ENCODE measurements at regions not wholly inside any gene's neighbourhood (a gene's known extent, or its start where the extent isn't known, plus 50 kb on each side); places are given as distances from the start of the nearest gene placed in this dataset.

DNA sequence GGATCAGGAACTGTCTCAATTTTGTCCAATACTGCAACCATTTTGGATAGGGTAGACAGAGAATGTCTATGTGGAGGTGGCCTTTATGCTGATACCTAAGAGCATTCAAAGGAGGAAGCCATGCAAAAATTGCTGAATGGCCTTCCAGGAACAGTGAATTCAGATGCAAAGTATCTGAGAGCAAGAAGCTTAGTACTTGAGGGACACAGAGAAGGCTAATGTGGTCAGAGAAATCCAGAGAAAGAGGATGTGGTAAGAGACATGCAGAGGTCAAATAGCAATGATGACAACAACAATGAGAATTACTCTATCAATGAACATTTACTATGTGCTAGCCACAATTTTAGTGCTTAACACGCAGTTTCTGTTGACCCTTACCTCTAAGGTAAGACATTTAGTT, 785.6 kb upstream of the KLHL1 start:
- no peak overlapping the region for H3K4me3 ChIP-seq
- intact Hi-C loops (cut with DNase I), result no loop called here
- H3K9me3 ChIP-seq, result no peaks in the 10 kb centered on the region
- H3K4me1 ChIP-seq, result no peaks in the 10 kb centered on the region
- TF ChIP-seq, protein P1, sequence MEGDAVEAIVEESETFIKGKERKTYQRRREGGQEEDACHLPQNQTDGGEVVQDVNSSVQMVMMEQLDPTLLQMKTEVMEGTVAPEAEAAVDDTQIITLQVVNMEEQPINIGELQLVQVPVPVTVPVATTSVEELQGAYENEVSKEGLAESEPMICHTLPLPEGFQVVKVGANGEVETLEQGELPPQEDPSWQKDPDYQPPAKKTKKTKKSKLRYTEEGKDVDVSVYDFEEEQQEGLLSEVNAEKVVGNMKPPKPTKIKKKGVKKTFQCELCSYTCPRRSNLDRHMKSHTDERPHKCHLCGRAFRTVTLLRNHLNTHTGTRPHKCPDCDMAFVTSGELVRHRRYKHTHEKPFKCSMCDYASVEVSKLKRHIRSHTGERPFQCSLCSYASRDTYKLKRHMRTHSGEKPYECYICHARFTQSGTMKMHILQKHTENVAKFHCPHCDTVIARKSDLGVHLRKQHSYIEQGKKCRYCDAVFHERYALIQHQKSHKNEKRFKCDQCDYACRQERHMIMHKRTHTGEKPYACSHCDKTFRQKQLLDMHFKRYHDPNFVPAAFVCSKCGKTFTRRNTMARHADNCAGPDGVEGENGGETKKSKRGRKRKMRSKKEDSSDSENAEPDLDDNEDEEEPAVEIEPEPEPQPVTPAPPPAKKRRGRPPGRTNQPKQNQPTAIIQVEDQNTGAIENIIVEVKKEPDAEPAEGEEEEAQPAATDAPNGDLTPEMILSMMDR (IDR thresholded peaks at IDR 0.05), result no peak
- no peaks in the 10 kb centered on the region for H3K27me3 ChIP-seq
- no peak for DNase-seq (ENCODE audit: low spot score in 2 of 2)
- H3K36me3 ChIP-seq, result no peaks in the 10 kb centered on the region
- H3K27ac ChIP-seq, result no peak overlapping the region

DNA sequence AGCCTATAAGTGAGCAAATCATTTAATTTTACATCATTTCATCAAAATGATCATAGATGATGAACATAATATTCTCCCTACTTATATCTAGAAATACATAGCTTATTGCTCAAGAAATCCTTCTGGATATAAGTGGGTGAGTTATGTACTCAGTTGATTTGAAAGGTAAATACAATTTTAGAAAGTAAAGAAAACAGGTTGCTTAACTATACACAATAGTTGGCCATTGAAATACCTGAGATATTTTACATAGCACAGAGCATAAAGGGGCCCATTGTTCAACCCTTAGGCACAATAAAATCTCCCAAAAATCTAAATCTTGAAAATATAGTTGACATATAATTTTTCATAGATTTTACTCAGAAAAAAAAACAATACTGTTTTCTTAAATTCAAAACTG, 782.0 kb upstream of the KLHL1 start:
- no peaks in the 10 kb centered on the region for H3K4me1 ChIP-seq
- TF ChIP-seq, protein P1 (IDR thresholded peaks at IDR 0.05), result no peak
- no peak overlapping the region for H3K4me3 ChIP-seq
- no peaks in the 10 kb centered on the region for H3K36me3 ChIP-seq
- H3K9me3 ChIP-seq, result no peaks in the 10 kb centered on the region
- no peak for DNase-seq (ENCODE audit: low spot score in 2 of 2)
- no peaks in the 10 kb centered on the region for H3K27me3 ChIP-seq
- intact Hi-C loops (cut with DNase I), result no loop called here
- H3K27ac ChIP-seq, result no peak overlapping the region

DNA sequence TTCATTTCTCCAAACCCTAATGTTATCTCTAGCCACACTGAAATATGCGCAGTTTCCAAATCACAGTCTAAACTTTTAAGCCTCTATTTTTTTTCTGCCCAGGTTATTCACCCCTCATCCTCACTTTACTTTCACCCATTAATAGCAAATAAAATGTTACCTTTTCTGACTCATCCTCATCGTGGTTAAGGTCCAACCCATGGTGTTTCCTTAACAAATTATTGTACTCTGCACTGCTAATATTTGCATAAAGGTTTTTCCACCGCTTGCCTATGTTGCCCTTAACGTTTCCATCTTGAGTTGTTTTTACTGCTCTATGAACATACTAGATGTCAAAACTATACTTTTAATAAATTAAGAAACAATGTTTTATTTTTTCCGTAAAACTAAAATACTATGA, 780.9 kb upstream of the KLHL1 start:
- no peaks in the 10 kb centered on the region for H3K36me3 ChIP-seq
- H3K4me1 ChIP-seq, result no peaks in the 10 kb centered on the region
- TF ChIP-seq, protein P1 (IDR thresholded peaks at IDR 0.05), result no peak
- DNase-seq (ENCODE audit: low spot score in 2 of 2), result no peak
- intact Hi-C loops (cut with DNase I), result no loop called here
- H3K27ac ChIP-seq, result no peak overlapping the region
- no peaks in the 10 kb centered on the region for H3K27me3 ChIP-seq
- H3K9me3 ChIP-seq, result no peaks in the 10 kb centered on the region
- no peak overlapping the region for H3K4me3 ChIP-seq

DNA sequence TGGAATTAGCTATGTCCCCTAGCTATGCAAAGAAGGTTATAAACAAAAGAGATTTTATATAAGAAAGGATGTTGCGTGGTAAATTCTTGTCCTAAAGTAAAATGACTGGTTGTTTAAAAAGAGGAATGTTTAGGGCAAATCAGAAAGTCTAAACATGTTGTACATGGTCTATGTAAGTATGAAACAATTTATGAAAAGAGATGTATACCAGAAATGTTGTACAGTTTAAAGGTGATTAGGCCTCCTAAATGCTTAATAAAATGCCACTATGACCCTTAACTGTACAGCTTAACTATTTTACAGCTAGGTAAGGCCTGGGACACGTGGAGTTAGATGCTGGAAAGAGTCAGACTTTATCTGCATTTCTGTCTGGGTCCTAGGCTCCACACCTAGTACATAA, 775.9 kb upstream of the KLHL1 start:
- Histone ChIP-seq H3K36me3 (no peaks in the 10 kb centered on the region), H3K4me1 (no peaks in the 10 kb centered on the region), H3K27me3 (no peaks in the 10 kb centered on the region), H3K4me3 (no peak overlapping the region), H3K9me3 (no peaks in the 10 kb centered on the region), H3K27ac (no peak overlapping the region)
- intact Hi-C loops (cut with DNase I), result no loop called here
- TF ChIP-seq, protein P1 (IDR thresholded peaks at IDR 0.05), result no peak
- no peak for DNase-seq (ENCODE audit: low spot score in 2 of 2)

DNA sequence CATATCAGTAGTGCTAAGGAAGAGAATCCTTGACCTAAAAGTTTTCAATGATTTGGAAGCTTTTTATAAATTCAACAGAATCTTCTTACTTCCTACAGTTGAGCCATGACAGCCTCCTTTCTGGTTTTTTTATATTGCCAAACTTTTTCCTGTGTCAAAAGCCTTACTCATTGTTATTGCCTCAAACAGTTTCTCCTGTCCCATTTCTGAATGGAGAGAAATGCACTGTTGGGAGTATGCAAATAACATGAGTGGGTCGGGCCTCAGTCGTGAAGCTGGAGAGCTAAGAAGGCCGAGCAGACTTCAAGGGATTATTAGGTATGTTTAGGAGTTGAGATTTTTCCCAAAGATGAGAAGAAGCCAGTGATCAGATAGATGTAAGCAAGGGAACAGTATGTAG, 766.4 kb upstream of the KLHL1 start:
- H3K4me3 ChIP-seq, result no peak overlapping the region
- TF ChIP-seq, protein P1 (IDR thresholded peaks at IDR 0.05), result no peak
- H3K27ac ChIP-seq, result no peak overlapping the region
- no peaks in the 10 kb centered on the region for H3K27me3 ChIP-seq
- no peaks in the 10 kb centered on the region for H3K36me3 ChIP-seq
- no peak for DNase-seq (ENCODE audit: low spot score in 2 of 2)
- H3K9me3 ChIP-seq, result no peaks in the 10 kb centered on the region
- H3K4me1 ChIP-seq, result no peaks in the 10 kb centered on the region
- intact Hi-C loops (cut with DNase I), result no loop called here

DNA sequence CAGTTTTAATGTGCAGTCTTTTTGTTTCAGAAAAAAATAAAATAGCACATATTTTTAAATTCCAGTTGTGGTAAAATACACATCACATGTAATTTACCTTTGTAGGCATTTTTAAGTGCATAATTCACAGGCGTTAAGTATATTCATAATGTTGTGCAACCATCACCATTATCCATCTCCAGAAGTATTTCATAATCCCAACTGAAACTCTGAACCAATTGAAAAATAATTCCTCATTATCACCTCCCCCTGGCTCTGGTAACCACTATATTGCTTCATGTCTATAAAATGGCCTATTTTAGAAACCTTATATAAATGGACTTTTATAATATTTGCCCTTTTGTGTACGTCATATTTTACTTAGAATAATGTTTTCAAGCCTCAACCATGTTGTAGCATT, 756.5 kb upstream of the KLHL1 start:
- no peaks in the 10 kb centered on the region for H3K9me3 ChIP-seq
- H3K27ac ChIP-seq, result no peak overlapping the region
- H3K4me1 ChIP-seq, result no peaks in the 10 kb centered on the region
- no peak overlapping the region for H3K4me3 ChIP-seq
- intact Hi-C loops (cut with DNase I), result no loop called here
- H3K27me3 ChIP-seq, result no peaks in the 10 kb centered on the region
- no peak for DNase-seq (ENCODE audit: low spot score in 2 of 2)
- no peaks in the 10 kb centered on the region for H3K36me3 ChIP-seq
- TF ChIP-seq, protein P1 (IDR thresholded peaks at IDR 0.05), result no peak

Data from ascending aorta (tissue), 2 donors.